GM23338 (cell line): ENCODE measurements at regions not wholly inside any gene's neighbourhood (a gene's known extent, or its start where the extent isn't known, plus 50 kb on each side); places are given as distances from the start of the nearest gene placed in this dataset.

ENCODE experiments used
- ATAC-seq: fragments of 200-7000 bp; cut with Tn5 transposase; 3 replicates; pipeline ENCODE4 v1.9.1; 2020
- DNase-seq: peaks from one replicate; pipeline ENCODE4 v3.0.0-alpha.2; 2015; ENCODE audit warnings: low spot score
- H2AFZ ChIP-seq: fragments of 200-600 bp; sonication (generic); 2 replicates; pipeline ENCODE4 v1.8.0; 2016; ENCODE audit warnings: antibody characterized with exemption, mild to moderate bottlenecking, moderate library complexity
- H3F3A ChIP-seq: fragments of 200-600 bp; sonication (generic); replicated peaks from 2 replicates; pipeline ENCODE4 v1.8.0; 2017; ENCODE audit warnings: antibody characterized with exemption, mixed run types, low read depth
- H3K27ac ChIP-seq: fragments of 200-600 bp; sonication (generic); 2 replicates; pipeline ENCODE4 v1.6.1; 2016; ENCODE audit warnings: low read depth
- H3K27me3 ChIP-seq: fragments of 200-600 bp; sonication (generic); 2 replicates; pipeline ENCODE4 v1.8.0; 2016; ENCODE audit warnings: mild to moderate bottlenecking, mixed run types, moderate library complexity; ENCODE audit not compliant: insufficient read depth
- H3K36me3 ChIP-seq: fragments of 200-600 bp; sonication (generic); 2 replicates; pipeline ENCODE4 v1.8.0; 2016; ENCODE audit warnings: mild to moderate bottlenecking; ENCODE audit not compliant: insufficient read depth
- H3K4me1 ChIP-seq: fragments of 200-600 bp; sonication (generic); 2 replicates; pipeline ENCODE4 v1.8.0; 2016; ENCODE audit warnings: mild to moderate bottlenecking, moderate library complexity; ENCODE audit not compliant: insufficient read depth
- H3K4me2 ChIP-seq: fragments of 200-600 bp; sonication (generic); 2 replicates; pipeline ENCODE4 v1.7.1; 2017; ENCODE audit warnings: mixed run types
- H3K4me3 ChIP-seq: fragments of 200-600 bp; sonication (generic); 2 replicates; pipeline ENCODE4 v1.6.1; 2016; ENCODE audit warnings: mixed run types
- H3K79me2 ChIP-seq: fragments of 200-600 bp; sonication (generic); replicated peaks from 2 replicates; pipeline ENCODE4 v1.8.0; 2017; ENCODE audit warnings: mild to moderate bottlenecking; ENCODE audit not compliant: insufficient read depth
- H3K9me2 ChIP-seq: fragments of 200-600 bp; sonication (generic); 2 replicates; pipeline ENCODE4 v1.8.0; 2017; ENCODE audit not compliant: insufficient read depth
- H4K20me1 ChIP-seq: fragments of 200-600 bp; sonication (generic); replicated peaks from 2 replicates; pipeline ENCODE4 v1.8.0; 2017; ENCODE audit warnings: mild to moderate bottlenecking; ENCODE audit not compliant: insufficient read depth
- H3K27ac Mint-ChIP-seq: 2 replicates; pipeline ENCODE4 v1.8.0; 2020; ENCODE audit warnings: inconsistent platforms, mild to moderate bottlenecking, moderate library complexity, mixed read lengths
- H3K27me3 Mint-ChIP-seq: 3 replicates; pipeline ENCODE4 v1.8.0; 2022; ENCODE audit warnings: low read depth, mild to moderate bottlenecking, moderate library complexity, mixed read lengths, inconsistent platforms; ENCODE audit not compliant: insufficient read depth, poor library complexity
- H3K36me3 Mint-ChIP-seq: 3 replicates; pipeline ENCODE4 v1.8.0; 2021; ENCODE audit warnings: low read depth, mild to moderate bottlenecking, inconsistent platforms, moderate library complexity, mixed read lengths
- H3K4me1 Mint-ChIP-seq: 3 replicates; pipeline ENCODE4 v1.8.0; 2020; ENCODE audit warnings: mild to moderate bottlenecking, inconsistent platforms, mixed read lengths
- H3K4me3 Mint-ChIP-seq: 3 replicates; pipeline ENCODE4 v1.8.0; 2021; ENCODE audit warnings: moderate library complexity, mild to moderate bottlenecking, inconsistent platforms, mixed read lengths
- H3K9me3 Mint-ChIP-seq: 3 replicates; pipeline ENCODE4 v1.8.0; 2020; ENCODE audit warnings: moderate library complexity, mild to moderate bottlenecking, inconsistent platforms, mixed read lengths
- CREB1 ChIP-seq: fragments of 250-450 bp; sonication (Bioruptor Pico); IDR thresholded peaks from 2 replicates; pipeline ENCODE4 v1.5.0; 2020; ENCODE audit warnings: low read depth, mild to moderate bottlenecking, moderate library complexity
- CTCF ChIP-seq, 2 experiments: fragments of 200-600 bp in 1 of 2; sonication (generic) in 1 of 2; conservative IDR thresholded peaks; 2 replicates each; pipeline versions ENCODE4 v1.5.1 to v1.6.1; 2016 to 2017; ENCODE audit warnings: antibody characterized with exemption in 2 of 2, low read depth in 2 of 2, mild to moderate bottlenecking in 2 of 2, moderate library complexity in 1 of 2
- ETS1 ChIP-seq: IDR thresholded peaks from 2 replicates; pipeline ENCODE4 v1.6.1; 2016; ENCODE audit warnings: antibody characterized with exemption
- EZH2 ChIP-seq: fragments of 200-600 bp; sonication (generic); IDR thresholded peaks from one replicate; pipeline ENCODE4 v1.8.0; 2017; ENCODE audit warnings: antibody characterized with exemption, mild to moderate bottlenecking, low read depth; ENCODE audit not compliant: unreplicated experiment
- REST ChIP-seq: IDR thresholded peaks from one replicate; pipeline ENCODE4 v1.6.1; 2018; ENCODE audit warnings: antibody characterized with exemption; ENCODE audit not compliant: unreplicated experiment
- ZNF462 ChIP-seq: fragments of 250-450 bp; sonication (Bioruptor Pico); IDR thresholded peaks from 2 replicates; pipeline ENCODE4 v1.5.0; 2020; ENCODE audit warnings: mild to moderate bottlenecking, moderate library complexity

GRCh38 chr5:123771715-123772114 is 259.7 kb downstream of the CSNK1G3 start (continued):
- TF ChIP-seq ZNF462 (CRISPR knock-in tag): no peak

GRCh38 chr5:123763201-123763600 is 251.2 kb downstream of the CSNK1G3 start:
- H3K4me3 ChIP-seq: no peak overlapping the region
- no peaks in the 10 kb centered on the region for H3K27me3 ChIP-seq
- no peaks in the 10 kb centered on the region for H3K79me2 ChIP-seq
- peaks cover 7% of the 10 kb centered on the region; the same call in 1 of the 2 replicates for H3K36me3 ChIP-seq
- H3K27ac Mint-ChIP-seq: no peak overlapping the region
- H3K4me3 Mint-ChIP-seq: no peak overlapping the region
- H3K36me3 Mint-ChIP-seq: peaks cover 10% of the 10 kb centered on the region
- no peak overlapping the region for H3K27ac ChIP-seq
- H3K4me2 ChIP-seq: no peak overlapping the region
- ATAC-seq (no peak), DNase-seq (no peak)
- H3K4me1 Mint-ChIP-seq: no peaks in the 10 kb centered on the region
- H3F3A ChIP-seq: no peaks in the 10 kb centered on the region
- peaks cover 10% of the 10 kb centered on the region for H3K9me2 ChIP-seq
- no peaks in the 10 kb centered on the region for H3K27me3 Mint-ChIP-seq
- H3K4me1 ChIP-seq: no peaks in the 10 kb centered on the region
- H2AFZ ChIP-seq: no peak overlapping the region
- H3K9me3 Mint-ChIP-seq: peaks cover 6% of the 10 kb centered on the region; the same call in 2 of the 3 replicates
- no peaks in the 10 kb centered on the region for H4K20me1 ChIP-seq
- TF ChIP-seq CREB1: no peak
- TF ChIP-seq ETS1: no peak
- no peak for TF ChIP-seq REST
- TF ChIP-seq EZH2: no peak
- no peak for TF ChIP-seq CTCF (conservative IDR thresholded peaks at IDR 0.05; ENCODE audit: low read depth in 2 of 2)
